SK-N-MC (cell line): ENCODE measurements at regions not wholly inside any gene's neighbourhood (a gene's known extent, or its start where the extent isn't known, plus 50 kb on each side); places are given as distances from the start of the nearest gene placed in this dataset.

Experiments used
- DNase-seq: peaks from one replicate; pipeline ENCODE4 v3.0.0-alpha.2; 2011; ENCODE audit warnings: low read depth, low spot score
- H3K27ac ChIP-seq: fragments of 200-600 bp; sonication (generic); 2 replicates; pipeline ENCODE4 v1.5.1; 2016; ENCODE audit warnings: mixed run types
- H3K36me3 ChIP-seq: fragments of 200-600 bp; sonication (generic); 2 replicates; pipeline ENCODE4 v1.6.1; 2017; ENCODE audit warnings: antibody characterized with exemption, low read length, mixed read lengths; ENCODE audit not compliant: insufficient read depth
- H3K4me3 ChIP-seq: fragments of 200-600 bp; sonication (generic); 2 replicates; pipeline ENCODE4 v1.5.1; 2016
- H3K9ac ChIP-seq: fragments of 200-600 bp; sonication (generic); 2 replicates; pipeline ENCODE4 v1.8.0; 2017; ENCODE audit warnings: mixed run types, mixed read lengths; ENCODE audit not compliant: insufficient read length
- H3K9me3 ChIP-seq: fragments of 200-600 bp; sonication (generic); 2 replicates; pipeline ENCODE4 v1.6.1; 2017; ENCODE audit warnings: low read depth, mild to moderate bottlenecking, antibody characterized with exemption, low read length, moderate library complexity, mixed read lengths
- EZH2 ChIP-seq: fragments of 200-600 bp; sonication (generic); IDR thresholded peaks from one replicate; pipeline ENCODE4 v1.6.1; 2017; ENCODE audit warnings: antibody characterized with exemption
- FOXP2 ChIP-seq: optimal IDR thresholded peaks from 2 replicates; pipeline ENCODE3; 2011; ENCODE audit warnings: mild to moderate bottlenecking, moderate library complexity; ENCODE audit not compliant: insufficient read depth; ENCODE audit errors: extremely low read length, control extremely low read depth
- POLR2AphosphoS5 ChIP-seq: IDR thresholded peaks from 2 replicates; pipeline ENCODE4 v1.6.1; 2012; ENCODE audit warnings: mild to moderate bottlenecking, low read depth, low read length, borderline replicate concordance

DNA sequence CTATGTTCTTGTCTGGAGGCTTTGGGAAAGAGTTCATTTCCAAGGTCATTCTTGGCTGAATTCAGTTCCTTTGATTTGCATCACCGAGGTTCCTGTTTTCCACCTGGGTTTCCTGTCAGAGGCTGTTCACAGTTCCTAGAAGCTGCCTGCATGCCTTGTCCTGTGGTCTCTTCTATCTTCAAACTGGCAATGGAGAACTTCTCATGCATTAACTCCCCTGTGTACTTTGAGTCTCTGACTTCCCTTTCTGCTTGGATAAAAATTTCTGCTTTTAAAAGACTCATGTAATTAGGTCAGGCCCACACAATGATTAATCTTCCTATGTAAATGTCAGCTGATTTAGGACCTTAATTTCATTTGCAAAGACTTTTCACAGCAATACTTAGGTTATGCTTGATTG is 499.3 kb upstream of the FANCL start:
- TF ChIP-seq FOXP2 (no peak), POLR2AphosphoS5 (no peak), EZH2 (no peak)
- no peak overlapping the region for H3K27ac ChIP-seq
- H3K9ac ChIP-seq: no peak overlapping the region
- H3K4me3 ChIP-seq: no peak overlapping the region
- H3K36me3 ChIP-seq: no peaks in the 10 kb centered on the region
- H3K9me3 ChIP-seq: no peaks in the 10 kb centered on the region
- DNase-seq: no peak

DNA sequence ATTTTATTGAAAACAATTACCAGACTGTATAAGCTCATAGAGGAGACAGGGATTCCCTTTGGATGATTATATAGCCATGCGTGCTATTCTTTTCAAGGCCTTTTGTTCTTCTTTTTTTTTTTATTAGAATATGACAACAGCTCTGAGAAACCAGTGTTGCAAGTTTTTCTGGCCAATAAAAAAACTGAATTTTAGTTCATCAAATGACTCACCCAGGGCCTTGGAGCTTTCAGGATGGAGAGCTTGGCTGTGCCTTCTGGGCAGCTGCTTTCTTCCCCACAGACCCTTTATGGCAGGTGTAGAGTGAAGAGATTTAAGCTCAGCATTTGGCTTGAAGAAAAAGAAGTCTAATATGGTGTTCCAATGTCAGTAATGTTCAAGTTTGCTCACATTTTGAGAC is 497.9 kb upstream of the FANCL start:
- DNase-seq: no peak
- Histone ChIP-seq H3K27ac (no peak overlapping the region), H3K4me3 (no peak overlapping the region), H3K9ac (no peak overlapping the region), H3K9me3 (no peaks in the 10 kb centered on the region), H3K36me3 (no peaks in the 10 kb centered on the region)
- TF ChIP-seq POLR2AphosphoS5 (no peak), FOXP2 (no peak), EZH2 (no peak)

DNA sequence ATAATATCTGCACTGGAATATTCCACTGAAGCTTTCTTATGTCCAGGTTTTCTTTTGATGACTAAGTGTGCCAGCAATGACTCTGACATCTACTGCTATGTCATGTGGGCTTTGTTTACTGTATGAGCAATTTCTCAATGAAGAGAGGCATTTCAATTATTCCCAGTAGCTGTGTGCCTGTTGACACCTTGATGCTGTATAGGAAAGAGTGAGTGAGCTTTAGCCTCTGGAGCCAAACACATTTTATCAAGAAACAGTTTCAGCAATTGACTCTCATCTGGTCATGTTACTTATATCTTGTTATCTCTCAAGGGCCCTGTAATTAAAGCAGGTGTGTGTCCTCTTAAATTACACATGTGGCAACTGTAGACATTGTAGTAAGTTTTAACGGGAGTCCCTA is 493.2 kb upstream of the FANCL start:
- no peak overlapping the region for H3K4me3 ChIP-seq
- no peaks in the 10 kb centered on the region for H3K9me3 ChIP-seq
- no peak overlapping the region for H3K9ac ChIP-seq
- H3K36me3 ChIP-seq: no peaks in the 10 kb centered on the region
- no peak for DNase-seq
- H3K27ac ChIP-seq: no peak overlapping the region
- TF ChIP-seq EZH2: no peak
- TF ChIP-seq POLR2AphosphoS5: no peak
- TF ChIP-seq FOXP2: no peak

DNA sequence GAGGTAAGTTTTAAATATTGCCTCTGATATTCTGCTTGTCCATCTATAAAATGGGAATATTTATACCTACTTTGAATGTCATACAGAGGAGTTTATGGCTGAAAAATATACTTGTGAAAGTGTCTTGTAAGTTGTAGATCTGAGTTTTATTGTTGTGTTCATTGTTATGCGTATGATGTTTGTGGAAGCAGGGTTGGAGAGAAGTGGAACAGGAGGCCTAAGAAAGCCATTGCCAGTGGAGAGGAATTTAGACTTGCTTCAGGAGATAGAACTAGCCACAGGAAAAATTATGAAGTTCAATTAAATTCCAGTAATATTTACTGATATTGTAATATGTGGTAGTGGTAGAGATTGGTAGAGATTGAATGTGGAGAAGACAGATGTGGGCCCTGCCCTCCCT is 491.9 kb upstream of the FANCL start:
- TF ChIP-seq FOXP2 (no peak), EZH2 (no peak), POLR2AphosphoS5 (no peak)
- Histone ChIP-seq H3K36me3 (no peaks in the 10 kb centered on the region), H3K4me3 (no peak overlapping the region)

DNA sequence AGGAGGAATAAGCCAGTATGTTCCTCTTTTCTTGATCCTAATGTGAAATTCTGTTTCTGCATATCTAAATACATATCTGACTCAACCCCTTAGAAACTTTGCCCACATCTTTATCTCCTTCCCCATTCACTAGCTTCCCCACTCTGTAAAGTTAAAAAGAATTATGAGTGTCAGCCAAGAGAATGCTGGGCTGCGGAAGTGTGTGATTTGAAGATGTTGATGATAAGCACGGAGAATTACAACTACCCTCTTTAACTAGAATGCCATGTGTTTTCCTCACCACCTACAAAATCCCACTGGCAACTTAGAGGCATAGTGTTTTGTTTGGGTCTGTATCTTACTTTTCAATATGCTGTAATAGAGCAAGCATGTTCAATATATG is 490.4 kb upstream of the FANCL start:
- peak overlapping the region; percentile 1; the same call in 1 of the 2 replicates for H3K4me3 ChIP-seq
- peak; percentile 32 for DNase-seq
- TF ChIP-seq FOXP2 (no peak), POLR2AphosphoS5 (no peak), EZH2 (no peak)
- no peak overlapping the region for H3K27ac ChIP-seq
- H3K9ac ChIP-seq: no peak overlapping the region
- no peaks in the 10 kb centered on the region for H3K36me3 ChIP-seq
- no peaks in the 10 kb centered on the region for H3K9me3 ChIP-seq

More for the DNA sequence above, 491.9 kb upstream of the FANCL start:
- no peak for DNase-seq
- Histone ChIP-seq H3K9ac (no peak overlapping the region), H3K27ac (no peak overlapping the region), H3K9me3 (no peaks in the 10 kb centered on the region)

DNA sequence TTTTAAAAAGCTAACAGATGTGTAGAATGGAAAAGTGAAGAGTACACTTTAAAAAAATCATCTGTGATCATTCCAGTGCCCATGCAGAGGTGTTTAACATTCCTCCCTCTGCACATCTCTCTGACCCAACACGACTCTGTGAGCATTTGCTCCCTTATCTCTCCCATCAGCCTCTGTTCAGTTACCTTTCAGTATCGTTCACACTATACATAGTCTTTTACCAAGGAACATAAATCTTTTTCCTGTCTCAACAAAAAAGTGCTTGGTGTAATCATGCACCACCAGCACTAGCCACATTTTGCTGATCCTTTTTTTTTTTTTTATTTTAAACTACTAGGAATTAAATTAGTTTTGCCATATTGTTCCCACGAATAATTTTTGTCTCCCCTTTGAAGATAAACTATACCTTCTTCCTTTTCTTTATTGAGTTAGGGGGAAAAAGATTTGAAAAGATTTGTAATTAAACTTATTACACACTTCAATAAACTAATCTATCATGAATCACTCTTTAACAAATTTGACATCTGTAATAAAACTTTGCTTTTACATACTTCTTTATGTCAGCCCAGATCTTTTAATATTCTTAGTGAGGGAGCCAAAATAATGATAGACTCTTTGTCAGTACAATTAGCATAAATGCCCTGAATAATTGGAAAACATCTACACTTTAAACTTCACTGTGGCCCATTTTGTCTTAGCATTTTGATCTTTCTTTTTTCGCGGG is 489.8 kb upstream of the FANCL start:
- Histone ChIP-seq H3K9ac (no peak overlapping the region), H3K27ac (no peak overlapping the region), H3K36me3 (no peaks in the 10 kb centered on the region), H3K4me3 (peak overlapping the region; percentile 1; the same call in 1 of the 2 replicates), H3K9me3 (no peaks in the 10 kb centered on the region)
- TF ChIP-seq EZH2 (no peak), FOXP2 (no peak)
- DNase-seq: no peak

DNA sequence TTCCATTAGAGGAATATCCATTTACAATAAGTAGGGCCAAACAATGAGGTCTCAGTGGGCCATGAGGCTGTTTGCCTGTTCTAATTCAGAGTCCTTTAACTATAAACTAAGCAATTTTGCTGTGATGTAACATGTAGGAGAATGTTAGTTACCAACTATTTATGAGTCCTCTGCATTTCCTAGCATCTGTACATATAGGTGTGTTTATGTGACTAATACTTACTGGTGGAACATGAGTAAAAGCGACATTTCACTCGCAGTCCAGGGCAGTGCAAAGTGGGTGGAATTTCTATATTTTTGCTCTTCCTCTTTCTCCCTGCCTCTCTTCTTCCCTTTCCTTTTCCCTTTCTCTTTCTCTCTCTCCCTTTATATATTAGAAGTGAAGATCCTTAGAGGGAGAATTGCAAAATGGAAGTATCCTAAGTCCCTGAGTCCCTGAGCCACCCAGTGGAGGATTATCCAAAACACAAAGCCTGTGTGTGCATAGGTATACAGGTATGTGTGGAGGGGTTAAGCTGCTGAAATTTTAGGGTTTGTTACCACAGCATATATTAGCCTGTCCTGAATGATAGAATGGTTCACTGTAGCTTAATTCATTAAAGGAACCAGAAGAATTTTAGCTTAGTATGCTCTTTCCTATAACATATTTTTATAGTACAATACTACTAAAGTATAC is 487.0 kb upstream of the FANCL start:
- TF ChIP-seq EZH2 (no peak), FOXP2 (no peak), POLR2AphosphoS5 (no peak)
- Histone ChIP-seq H3K4me3 (no peak overlapping the region), H3K9ac (no peak overlapping the region), H3K36me3 (no peaks in the 10 kb centered on the region), H3K27ac (no peak overlapping the region), H3K9me3 (no peaks in the 10 kb centered on the region)
- no peak for DNase-seq

DNA sequence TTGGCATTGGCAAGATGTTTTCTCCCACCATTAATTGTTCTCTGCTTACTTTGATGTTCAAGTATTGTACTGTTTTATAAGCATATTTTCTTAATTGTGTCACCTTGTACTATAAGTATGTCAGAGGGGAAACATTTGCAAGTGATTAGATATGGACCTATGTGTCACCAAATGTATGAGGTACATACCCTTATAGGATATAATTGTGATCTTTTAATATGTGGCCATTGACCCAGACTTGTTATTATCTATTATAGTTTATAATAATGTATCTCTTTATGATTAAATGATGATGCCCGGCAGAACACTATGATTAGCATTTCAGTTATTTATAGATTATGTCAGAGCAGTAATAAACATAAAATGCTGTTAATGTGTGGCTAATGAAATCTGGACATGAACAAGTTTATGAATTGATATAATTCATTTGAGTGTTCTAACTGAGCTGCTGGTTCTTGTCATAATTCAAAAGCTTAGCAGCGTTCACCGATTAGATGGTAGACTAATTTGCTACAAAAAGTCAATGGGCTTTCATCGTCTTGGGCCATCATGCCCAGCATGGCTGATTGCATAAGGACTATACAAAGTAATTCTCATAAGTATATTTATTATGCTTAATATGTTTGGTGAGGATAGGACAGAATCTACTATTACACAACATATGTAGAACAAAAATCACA is 480.9 kb upstream of the FANCL start:
- no peak for DNase-seq
- H3K4me3 ChIP-seq: no peak overlapping the region
- H3K36me3 ChIP-seq: no peaks in the 10 kb centered on the region
- H3K9ac ChIP-seq: no peak overlapping the region
- H3K27ac ChIP-seq: no peak overlapping the region
- no peaks in the 10 kb centered on the region for H3K9me3 ChIP-seq
- TF ChIP-seq EZH2 (no peak), POLR2AphosphoS5 (no peak), FOXP2 (no peak)
